B cell (primary cell): ENCODE measurements at regions not wholly inside any gene's neighbourhood (a gene's known extent, or its start where the extent isn't known, plus 50 kb on each side); places are given as distances from the start of the nearest gene placed in this dataset.

Experiments used
- CTCF ChIP-seq: fragments of 200-600 bp; IDR thresholded peaks from one replicate; pipeline ENCODE4 v1.8.0; 2022; ENCODE audit warnings: antibody characterized with exemption, mild to moderate bottlenecking
- EZH2 ChIP-seq: IDR thresholded peaks from 2 replicates; pipeline ENCODE4 v1.6.1; 2012; ENCODE audit warnings: borderline replicate concordance, low read depth, mild to moderate bottlenecking, moderate library complexity, low read length; ENCODE audit not compliant: insufficient read depth, poor library complexity, severe bottlenecking

- TF ChIP-seq CTCF = no peak
- TF ChIP-seq EZH2 = no peak
Measured at GRCh38 chr5:124962735-124963134, 216.3 kb upstream of the ZNF608 start.
